AG09319 (cell line): ENCODE measurements at regions not wholly inside any gene's neighbourhood (a gene's known extent, or its start where the extent isn't known, plus 50 kb on each side); places are given as distances from the start of the nearest gene placed in this dataset.

Experiments
- DNase-seq: peaks from one replicate; pipeline ENCODE4 v3.0.0-alpha.2; 2010; ENCODE audit warnings: low read depth; ENCODE audit errors: extremely low read depth
- TF ChIP-seq, protein P1 (sequence below): IDR thresholded peaks from 2 replicates; pipeline ENCODE4 v1.5.1; 2011; ENCODE audit warnings: low read depth, mild to moderate bottlenecking, inconsistent platforms, low read length, moderate library complexity

DNA sequence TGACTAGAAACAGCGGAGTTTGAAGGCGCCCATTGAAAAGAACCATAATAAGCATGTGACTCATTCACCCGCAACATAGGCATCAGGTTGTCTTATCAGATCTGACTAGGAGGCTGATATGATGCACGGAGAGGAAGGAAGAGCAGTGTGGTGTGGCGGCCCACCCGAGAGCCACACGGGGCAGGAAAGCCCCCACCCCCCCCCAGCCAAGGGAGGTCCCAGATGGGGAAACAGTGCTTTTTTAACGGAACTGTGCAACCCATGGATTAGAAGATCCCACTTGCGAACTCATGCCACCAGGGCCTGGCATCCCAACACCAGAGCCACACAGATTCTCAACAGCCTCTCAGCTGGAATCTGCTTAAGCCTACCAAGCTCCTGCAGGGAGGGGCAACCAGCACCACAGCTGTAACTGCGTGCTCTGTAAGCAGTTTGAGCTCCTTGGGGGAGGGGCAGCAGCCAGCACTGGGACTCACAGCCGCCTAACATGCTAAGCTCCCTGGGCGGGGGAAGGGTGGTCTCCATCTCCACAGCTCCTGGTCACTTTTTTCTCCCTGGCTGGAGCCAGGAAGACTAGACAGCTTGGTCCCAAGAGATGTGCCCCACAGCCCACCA is 466.2 kb downstream of the PDGFC start:
- no peak for DNase-seq
- TF ChIP-seq, protein P1, sequence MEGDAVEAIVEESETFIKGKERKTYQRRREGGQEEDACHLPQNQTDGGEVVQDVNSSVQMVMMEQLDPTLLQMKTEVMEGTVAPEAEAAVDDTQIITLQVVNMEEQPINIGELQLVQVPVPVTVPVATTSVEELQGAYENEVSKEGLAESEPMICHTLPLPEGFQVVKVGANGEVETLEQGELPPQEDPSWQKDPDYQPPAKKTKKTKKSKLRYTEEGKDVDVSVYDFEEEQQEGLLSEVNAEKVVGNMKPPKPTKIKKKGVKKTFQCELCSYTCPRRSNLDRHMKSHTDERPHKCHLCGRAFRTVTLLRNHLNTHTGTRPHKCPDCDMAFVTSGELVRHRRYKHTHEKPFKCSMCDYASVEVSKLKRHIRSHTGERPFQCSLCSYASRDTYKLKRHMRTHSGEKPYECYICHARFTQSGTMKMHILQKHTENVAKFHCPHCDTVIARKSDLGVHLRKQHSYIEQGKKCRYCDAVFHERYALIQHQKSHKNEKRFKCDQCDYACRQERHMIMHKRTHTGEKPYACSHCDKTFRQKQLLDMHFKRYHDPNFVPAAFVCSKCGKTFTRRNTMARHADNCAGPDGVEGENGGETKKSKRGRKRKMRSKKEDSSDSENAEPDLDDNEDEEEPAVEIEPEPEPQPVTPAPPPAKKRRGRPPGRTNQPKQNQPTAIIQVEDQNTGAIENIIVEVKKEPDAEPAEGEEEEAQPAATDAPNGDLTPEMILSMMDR = no peak

DNA sequence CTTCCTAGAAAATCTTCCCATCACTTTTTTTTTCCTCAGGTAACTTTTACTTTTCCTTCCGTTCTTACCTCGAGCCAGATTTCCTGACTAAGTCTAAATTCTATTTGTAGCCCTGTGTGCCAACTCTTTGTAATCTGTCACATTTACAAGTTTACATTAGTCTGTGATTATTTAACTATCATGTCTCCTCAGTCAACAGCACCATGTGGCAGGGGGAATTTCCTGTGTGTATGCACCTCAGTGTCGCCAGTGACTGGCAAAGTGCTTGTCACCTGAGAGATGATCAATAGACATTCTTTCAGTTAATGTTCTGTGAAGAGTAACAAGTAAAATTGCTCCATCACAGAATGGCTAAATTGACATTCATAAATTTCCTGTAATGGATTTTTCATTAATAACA is 468.5 kb downstream of the PDGFC start:
- TF ChIP-seq, protein P1 = no peak
- no peak for DNase-seq

DNA sequence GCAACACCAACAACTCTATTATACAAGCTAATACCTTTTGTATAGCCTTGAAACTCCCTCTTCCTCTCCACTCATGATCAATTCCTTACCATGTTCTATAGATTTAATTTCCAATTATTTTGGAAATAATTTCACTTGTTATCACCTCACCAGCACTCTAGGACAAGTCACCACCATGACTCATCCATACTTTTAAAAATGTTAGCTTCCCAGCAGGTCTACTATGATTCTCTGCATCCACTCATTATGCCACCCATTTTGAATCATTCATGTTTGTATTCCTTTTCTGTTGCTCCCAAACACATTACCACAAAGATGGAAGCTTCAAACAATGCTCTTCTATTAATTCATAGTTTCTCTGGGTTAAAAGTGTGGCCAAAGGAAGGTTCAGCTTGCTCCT is 469.6 kb downstream of the PDGFC start:
- TF ChIP-seq, protein P1 = no peak
- DNase-seq = no peak

DNA sequence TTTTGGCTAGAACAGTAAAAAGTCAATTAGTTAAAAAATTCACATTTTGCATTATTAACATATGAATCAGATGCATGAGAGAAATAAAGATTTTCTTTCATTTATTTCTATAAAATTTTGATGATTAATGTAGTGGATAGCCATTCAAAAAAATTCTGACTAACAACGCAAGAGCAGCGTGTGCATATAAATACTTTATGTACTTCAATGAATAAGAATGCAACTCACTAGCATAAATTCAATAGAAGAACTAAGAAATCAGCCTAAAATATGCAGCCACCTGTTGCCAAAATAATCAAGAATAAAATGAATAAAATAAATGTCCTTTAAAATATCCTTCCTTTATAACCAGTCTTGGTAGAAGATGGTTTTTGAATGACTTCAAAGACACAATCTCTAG is 471.9 kb downstream of the PDGFC start:
- TF ChIP-seq, protein P1 = no peak
- no peak for DNase-seq

DNA sequence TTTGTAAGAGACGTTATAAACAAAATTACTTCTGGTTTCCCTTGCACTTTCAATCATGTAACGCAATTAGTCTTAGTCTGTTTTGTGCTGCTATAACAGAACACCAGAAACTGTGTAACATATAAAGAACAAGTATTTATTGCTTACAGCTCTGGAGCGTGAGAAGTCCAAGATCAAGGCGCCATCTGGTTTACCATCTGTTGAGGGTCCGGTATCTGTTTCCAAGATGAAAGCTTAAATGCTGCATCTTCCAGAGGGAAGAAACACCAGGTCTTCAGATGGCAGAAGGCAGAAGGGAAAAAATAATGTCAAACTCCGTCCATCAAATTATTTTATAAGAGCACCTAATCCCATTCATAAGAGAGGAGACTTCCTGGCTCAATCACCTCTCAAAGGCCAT is 474.1 kb downstream of the PDGFC start:
- DNase-seq = no peak
- TF ChIP-seq, protein P1 = no peak

DNA sequence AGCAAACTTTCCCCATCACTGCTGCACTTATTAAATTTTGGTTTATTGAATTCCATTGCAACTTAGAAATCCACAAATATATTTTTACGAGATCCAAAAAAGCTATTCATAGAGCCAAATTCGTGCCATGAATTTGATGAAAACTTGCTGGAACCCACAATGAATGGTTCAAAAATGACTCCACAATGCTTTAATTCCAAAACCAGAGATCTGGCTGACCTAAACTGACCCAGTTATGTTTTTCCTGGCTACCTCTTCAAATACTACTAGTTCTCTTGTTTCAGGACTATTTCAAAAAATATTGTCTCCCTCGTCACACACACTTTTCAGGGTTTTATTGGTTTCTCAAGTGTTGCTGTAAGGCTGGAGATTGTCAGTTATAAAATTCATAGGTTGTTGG is 474.8 kb downstream of the PDGFC start:
- TF ChIP-seq, protein P1 = no peak
- no peak for DNase-seq

DNA sequence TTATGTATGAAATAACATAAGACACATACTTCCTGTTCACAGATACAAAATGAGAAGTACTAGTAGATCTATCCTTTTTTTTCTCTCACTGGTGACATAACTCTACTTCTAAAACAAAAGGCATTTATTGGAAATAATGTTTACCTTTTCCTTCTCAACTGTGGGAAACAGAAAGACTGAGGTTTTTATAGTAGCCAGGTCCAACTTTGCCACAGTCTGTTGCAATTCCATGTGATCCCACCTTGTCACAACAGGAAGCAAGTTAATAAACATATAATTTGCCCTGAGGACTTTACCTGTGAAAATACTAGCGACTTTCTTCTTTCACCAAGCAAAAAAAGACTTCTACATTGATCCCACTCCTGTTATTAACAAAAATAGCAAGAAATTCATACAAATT is 475.8 kb downstream of the PDGFC start:
- TF ChIP-seq, protein P1 = no peak
- no peak for DNase-seq
